ENCODE measurements at regions not wholly inside any gene's neighbourhood (a gene's known extent, or its start where the extent isn't known, plus 50 kb on each side); places are given as distances from the start of the nearest gene placed in this dataset.

GRCh38 chrX:87813566-87813965, 296.0 kb downstream of the KLHL4 start:
- TF ChIP-seq CTCF (IDR thresholded peaks at IDR 0.05; ENCODE audit: control extremely low read depth, extremely low read depth), result no peak
- H3K9ac ChIP-seq (ENCODE audit: insufficient read depth in 1 of 2, low read length in 2 of 2), result no peak overlapping the region
- ATAC-seq (ENCODE audit: insufficient read depth, low FRiP score), result no peak
- WGBS, 2 donors, result 76 to 91% methylated on average over 4 of the region's 4 CpGs
- H3K4me3 ChIP-seq, result no peak overlapping the region
- H3K27me3 ChIP-seq (ENCODE audit: control insufficient read depth in 3 of 3, insufficient read depth in 3 of 3, low read length in 2 of 3), result peaks cover 0 to 2% (median 0%) of the 10 kb centered on the region in 3 donors
- no peaks in the 10 kb centered on the region for H3K9me3 ChIP-seq (ENCODE audit: control insufficient read depth in 4 of 4, insufficient read depth in 3 of 4, low read length in 3 of 4)
- H3K27ac ChIP-seq (ENCODE audit: low read depth in 1 of 2, low read length in 1 of 2), result no peak overlapping the region
- no peaks in the 10 kb centered on the region for H3K4me1 ChIP-seq (ENCODE audit: control insufficient read depth in 5 of 5, insufficient read depth in 5 of 5, low read length in 5 of 5)
- DNase-seq, result no peak
- no peaks in the 10 kb centered on the region for H3K36me3 ChIP-seq (ENCODE audit: control insufficient read depth in 4 of 4, insufficient read depth in 4 of 4, low read length in 4 of 4)

DNA sequence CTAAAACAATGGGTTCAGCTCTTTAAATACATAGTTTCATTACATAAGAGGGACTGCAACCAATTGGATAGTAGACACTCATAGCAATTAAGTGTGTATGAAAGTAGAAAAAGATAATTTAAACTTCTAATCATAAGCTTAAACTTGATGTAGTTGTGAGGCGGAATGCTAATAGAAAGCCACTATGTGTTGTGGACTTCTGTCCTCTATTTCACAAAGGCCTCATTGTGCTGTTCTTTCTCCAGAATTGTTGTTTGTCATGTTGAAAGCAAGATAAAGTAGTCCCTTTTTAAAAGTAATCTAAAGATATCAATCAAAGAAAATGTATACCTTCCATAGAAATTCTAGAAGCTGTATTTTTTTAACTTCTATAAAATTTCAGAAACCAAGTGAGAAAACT, 329.4 kb downstream of the KLHL4 start:
- H3K9ac ChIP-seq (ENCODE audit: insufficient read depth in 1 of 2, low read length in 2 of 2), result no peak overlapping the region
- H3K9me3 ChIP-seq (ENCODE audit: control insufficient read depth in 4 of 4, insufficient read depth in 3 of 4, low read length in 3 of 4), result peaks cover 0 to 7% (median 0%) of the 10 kb centered on the region in 4 donors
- TF ChIP-seq CTCF (IDR thresholded peaks at IDR 0.05; ENCODE audit: control extremely low read depth, extremely low read depth), result no peak
- ATAC-seq (ENCODE audit: insufficient read depth, low FRiP score), result no peak
- no peaks in the 10 kb centered on the region for H3K4me1 ChIP-seq (ENCODE audit: control insufficient read depth in 5 of 5, insufficient read depth in 5 of 5, low read length in 5 of 5)
- H3K27ac ChIP-seq (ENCODE audit: low read depth in 1 of 2, low read length in 1 of 2), result no peak overlapping the region
- no peak overlapping the region for H3K4me3 ChIP-seq
- H3K27me3 ChIP-seq (ENCODE audit: control insufficient read depth in 3 of 3, insufficient read depth in 3 of 3, low read length in 2 of 3), result peaks cover 0 to 5% (median 3%) of the 10 kb centered on the region in 3 donors
- no peak for DNase-seq
- WGBS, 2 donors, result 88 to 91% methylated on average over 1 of the region's 1 CpG
- no peaks in the 10 kb centered on the region for H3K36me3 ChIP-seq (ENCODE audit: control insufficient read depth in 4 of 4, insufficient read depth in 4 of 4, low read length in 4 of 4)

DNA sequence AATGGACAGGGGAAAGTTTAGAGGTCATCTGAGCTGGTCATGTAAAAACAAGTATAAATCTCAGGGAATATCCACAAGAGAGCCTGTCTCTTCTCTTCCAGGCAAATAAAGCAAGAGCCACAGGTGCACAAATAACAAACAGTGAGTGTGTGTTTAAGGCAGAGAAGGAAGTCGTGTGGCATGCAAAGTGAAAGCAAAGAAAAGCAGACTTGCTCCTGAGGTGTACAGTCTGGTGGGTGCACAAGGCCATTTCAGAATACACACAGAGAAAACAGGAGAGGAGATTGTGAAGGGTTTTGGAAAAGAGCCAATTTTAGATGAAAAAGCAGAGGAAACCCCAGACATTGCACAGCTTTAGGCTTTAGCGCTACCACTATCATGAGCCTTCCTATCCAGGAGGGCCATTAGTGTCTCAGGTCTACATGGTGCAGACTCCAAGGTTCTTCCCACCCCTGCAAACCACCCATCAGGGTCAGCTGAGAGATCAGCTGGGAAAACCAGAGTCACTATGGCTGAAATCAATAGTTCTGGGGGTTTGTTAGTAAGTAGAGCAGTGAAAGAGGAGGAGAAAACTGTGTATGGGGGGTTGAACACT, 355.8 kb downstream of the KLHL4 start:
- H3K4me3 ChIP-seq, result no peak overlapping the region

More for the DNA sequence above, 355.8 kb downstream of the KLHL4 start:
- H3K9ac ChIP-seq (ENCODE audit: insufficient read depth in 1 of 2, low read length in 2 of 2), result no peak overlapping the region
- ATAC-seq (ENCODE audit: insufficient read depth, low FRiP score) (peak; percentile 47), DNase-seq (peak in 2 of 3 donors; percentile 11 to 33)
- H3K36me3 ChIP-seq (ENCODE audit: control insufficient read depth in 4 of 4, insufficient read depth in 4 of 4, low read length in 4 of 4), result no peaks in the 10 kb centered on the region
- no peak overlapping the region for H3K27ac ChIP-seq (ENCODE audit: low read depth in 1 of 2, low read length in 1 of 2)
- H3K4me1 ChIP-seq (ENCODE audit: control insufficient read depth in 5 of 5, insufficient read depth in 5 of 5, low read length in 5 of 5), result peaks cover 0 to 2% (median 0%) of the 10 kb centered on the region in 5 donors
- 13 to 30% methylated on average over 2 of the region's 2 CpGs for WGBS, 2 donors
- no peak for TF ChIP-seq CTCF (IDR thresholded peaks at IDR 0.05; ENCODE audit: control extremely low read depth, extremely low read depth)
- peaks cover 0 to 3% (median 3%) of the 10 kb centered on the region in 3 donors for H3K27me3 ChIP-seq (ENCODE audit: control insufficient read depth in 3 of 3, insufficient read depth in 3 of 3, low read length in 2 of 3)
- H3K9me3 ChIP-seq (ENCODE audit: control insufficient read depth in 4 of 4, insufficient read depth in 3 of 4, low read length in 3 of 4), result peaks cover 0 to 3% (median 0%) of the 10 kb centered on the region in 4 donors

Measured in lung (tissue), 11 donors.